Sigmoid colon (tissue), 4 donors: ENCODE measurements at regions not wholly inside any gene's neighbourhood (a gene's known extent, or its start where the extent isn't known, plus 50 kb on each side); places are given as distances from the start of the nearest gene placed in this dataset.

Experiments used
- CTCF ChIP-seq, 4 experiments: fragments of 450-650 bp in 3 of 4; fragments of 200-600 bp in 1 of 4; IDR thresholded peaks; one replicate each; pipeline ENCODE4 v1.5.1; 2016 to 2019; ENCODE audit warnings: antibody characterized with exemption in 4 of 4, mild to moderate bottlenecking in 3 of 4, moderate library complexity in 2 of 4
- EP300 ChIP-seq, 4 donors: sonication (generic); formaldehyde crosslinking; IDR thresholded peaks; one replicate each; pipeline ENCODE4 v1.6.1; 2017; ENCODE audit warnings: antibody characterized with exemption in 4 of 4

DNA sequence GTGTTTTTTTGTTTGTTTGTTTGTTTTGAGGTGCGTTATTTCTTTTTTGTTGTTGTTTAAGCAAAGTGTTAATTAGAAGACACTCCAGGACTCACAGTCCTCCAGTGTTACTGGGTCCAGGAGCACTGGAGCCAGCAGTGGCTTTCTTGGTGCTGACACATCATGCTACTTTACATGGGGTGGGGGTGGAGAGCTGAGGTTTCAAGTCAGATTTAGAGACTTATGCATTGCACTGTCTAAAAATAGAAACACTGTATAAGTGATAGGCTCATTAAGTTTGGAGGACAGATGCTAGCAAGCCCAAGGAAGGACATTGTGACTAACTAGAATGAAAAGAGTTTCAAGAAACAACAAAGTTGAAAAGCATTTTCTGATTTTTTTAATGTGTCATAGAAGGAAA lies 2209.2 kb downstream of the MAT2B start:
- TF ChIP-seq CTCF (IDR thresholded peaks at IDR 0.05): no peak
- TF ChIP-seq EP300 (IDR thresholded peaks at IDR 0.05): no peak
